Astrocyte (in vitro differentiated cells and primary cell): ENCODE measurements at regions not wholly inside any gene's neighbourhood (a gene's known extent, or its start where the extent isn't known, plus 50 kb on each side); places are given as distances from the start of the nearest gene placed in this dataset.

Experiments
- DNase-seq: peaks from one replicate; pipeline ENCODE4 v3.0.0-alpha.2; 2010; ENCODE audit warnings: low read depth
- FAIRE-seq: peaks from 2 replicates; lab custom pipeline; 2011; peaks lifted over from hg19 to GRCh38; lab: Jason Lieb, UNC
- H2AFZ ChIP-seq: 2 replicates; pipeline ENCODE4 v1.6.0; 2012; ENCODE audit warnings: low read depth, low read length, inconsistent platforms
- H3K27ac ChIP-seq: 2 replicates; pipeline ENCODE4 v1.5.1; 2011; ENCODE audit warnings: low read depth, low read length, inconsistent platforms
- H3K27me3 ChIP-seq: 2 replicates; pipeline ENCODE4 v1.6.0; 2011; ENCODE audit warnings: low read length, inconsistent platforms; ENCODE audit not compliant: insufficient read depth
- H3K36me3 ChIP-seq: 2 replicates; pipeline ENCODE4 v1.5.1; 2011; ENCODE audit warnings: low read length, inconsistent platforms; ENCODE audit not compliant: insufficient read depth
- H3K4me1 ChIP-seq: 2 replicates; pipeline ENCODE4 v1.5.1; 2011; ENCODE audit warnings: low read length, inconsistent platforms; ENCODE audit not compliant: insufficient read depth
- H3K4me2 ChIP-seq: 2 replicates; pipeline ENCODE4 v1.6.0; 2012; ENCODE audit warnings: low read length, inconsistent platforms
- H3K4me3 ChIP-seq: 2 replicates; pipeline ENCODE4 v1.5.1; 2011; ENCODE audit warnings: low read depth, mild to moderate bottlenecking, low read length, inconsistent platforms; ENCODE audit not compliant: insufficient read depth
- H3K79me2 ChIP-seq: 2 replicates; pipeline ENCODE4 v1.6.0; 2012; ENCODE audit warnings: mild to moderate bottlenecking, low read length, inconsistent platforms; ENCODE audit not compliant: insufficient read depth
- H3K9ac ChIP-seq: 2 replicates; pipeline ENCODE4 v1.6.0; 2012; ENCODE audit warnings: mild to moderate bottlenecking, low read length, inconsistent platforms
- H3K9me3 ChIP-seq: 2 replicates; pipeline ENCODE4 v1.5.1; 2012; ENCODE audit warnings: low read depth, mild to moderate bottlenecking, low read length, inconsistent platforms; ENCODE audit not compliant: insufficient read depth
- H4K20me1 ChIP-seq: 2 replicates; pipeline ENCODE4 v1.6.0; 2012; ENCODE audit warnings: low read length, inconsistent platforms; ENCODE audit not compliant: insufficient read depth
- H3K27ac Mint-ChIP-seq: one replicate; pipeline ENCODE4 v1.8.0; 2021; ENCODE audit warnings: mild to moderate bottlenecking, mixed read lengths; ENCODE audit not compliant: unreplicated experiment
- H3K27me3 Mint-ChIP-seq: one replicate; pipeline ENCODE4 v1.8.0; 2021; ENCODE audit warnings: low read depth, mixed read lengths; ENCODE audit not compliant: unreplicated experiment
- H3K36me3 Mint-ChIP-seq: one replicate; pipeline ENCODE4 v1.8.0; 2021; ENCODE audit warnings: low read depth, mixed read lengths; ENCODE audit not compliant: unreplicated experiment
- H3K4me1 Mint-ChIP-seq: one replicate; pipeline ENCODE4 v1.8.0; 2021; ENCODE audit warnings: low read depth, mixed read lengths; ENCODE audit not compliant: unreplicated experiment
- H3K4me3 Mint-ChIP-seq: one replicate; pipeline ENCODE4 v1.8.0; 2021; ENCODE audit warnings: mild to moderate bottlenecking, moderate library complexity, mixed read lengths; ENCODE audit not compliant: unreplicated experiment
- H3K9me3 Mint-ChIP-seq: one replicate; pipeline ENCODE4 v1.8.0; 2021; ENCODE audit warnings: mild to moderate bottlenecking, mixed read lengths; ENCODE audit not compliant: unreplicated experiment
- EZH2 ChIP-seq: IDR thresholded peaks from 2 replicates; pipeline ENCODE4 v1.6.1; 2012; ENCODE audit warnings: mild to moderate bottlenecking, low read length, inconsistent platforms; ENCODE audit not compliant: insufficient read depth
- TF ChIP-seq, protein P1 (sequence below): IDR thresholded peaks from 2 replicates; pipeline ENCODE4 v1.5.1; 2011; ENCODE audit warnings: low read depth, mild to moderate bottlenecking, inconsistent platforms, low read length, moderate library complexity; ENCODE audit not compliant: insufficient read depth

DNA sequence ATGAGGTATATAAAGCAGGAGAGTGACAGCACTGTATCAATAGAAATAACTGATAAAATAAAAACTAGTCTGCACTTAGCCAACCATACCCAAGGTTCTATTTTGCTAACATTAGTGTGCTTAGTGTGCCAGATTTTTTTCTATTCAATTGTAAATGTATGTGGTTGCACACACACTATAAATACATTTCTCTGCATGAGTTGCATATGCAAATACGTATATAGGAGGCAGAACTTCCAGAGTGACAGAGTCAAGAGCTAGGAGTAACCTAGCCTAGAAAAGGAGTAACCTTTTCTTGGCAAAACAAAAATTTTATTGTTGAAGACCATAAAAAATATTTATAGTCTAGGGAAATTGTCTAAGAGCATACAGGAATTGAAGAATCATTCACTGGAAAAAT, 461.6 kb downstream of the GABRG2 start:
- no peaks in the 10 kb centered on the region for H3K27me3 ChIP-seq
- no peaks in the 10 kb centered on the region for H3K79me2 ChIP-seq
- no peaks in the 10 kb centered on the region for H3K4me1 ChIP-seq
- no peaks in the 10 kb centered on the region for H3K36me3 ChIP-seq
- DNase-seq: no peak
- H4K20me1 ChIP-seq: no peaks in the 10 kb centered on the region
- Mint-ChIP-seq H3K4me1 (peaks cover 4% of the 10 kb centered on the region), H3K4me3 (no peak overlapping the region), H3K36me3 (no peaks in the 10 kb centered on the region), H3K27ac (no peak overlapping the region), H3K27me3 (no peaks in the 10 kb centered on the region), H3K9me3 (peaks cover 2% of the 10 kb centered on the region)
- no peak overlapping the region for H3K27ac ChIP-seq
- H3K9me3 ChIP-seq: peaks cover 10% of the 10 kb centered on the region
- H3K4me3 ChIP-seq: no peak overlapping the region
- no peak overlapping the region for H3K9ac ChIP-seq
- H2AFZ ChIP-seq: no peak overlapping the region
- FAIRE-seq: no peak
- H3K4me2 ChIP-seq: no peak overlapping the region
- TF ChIP-seq, protein P1, sequence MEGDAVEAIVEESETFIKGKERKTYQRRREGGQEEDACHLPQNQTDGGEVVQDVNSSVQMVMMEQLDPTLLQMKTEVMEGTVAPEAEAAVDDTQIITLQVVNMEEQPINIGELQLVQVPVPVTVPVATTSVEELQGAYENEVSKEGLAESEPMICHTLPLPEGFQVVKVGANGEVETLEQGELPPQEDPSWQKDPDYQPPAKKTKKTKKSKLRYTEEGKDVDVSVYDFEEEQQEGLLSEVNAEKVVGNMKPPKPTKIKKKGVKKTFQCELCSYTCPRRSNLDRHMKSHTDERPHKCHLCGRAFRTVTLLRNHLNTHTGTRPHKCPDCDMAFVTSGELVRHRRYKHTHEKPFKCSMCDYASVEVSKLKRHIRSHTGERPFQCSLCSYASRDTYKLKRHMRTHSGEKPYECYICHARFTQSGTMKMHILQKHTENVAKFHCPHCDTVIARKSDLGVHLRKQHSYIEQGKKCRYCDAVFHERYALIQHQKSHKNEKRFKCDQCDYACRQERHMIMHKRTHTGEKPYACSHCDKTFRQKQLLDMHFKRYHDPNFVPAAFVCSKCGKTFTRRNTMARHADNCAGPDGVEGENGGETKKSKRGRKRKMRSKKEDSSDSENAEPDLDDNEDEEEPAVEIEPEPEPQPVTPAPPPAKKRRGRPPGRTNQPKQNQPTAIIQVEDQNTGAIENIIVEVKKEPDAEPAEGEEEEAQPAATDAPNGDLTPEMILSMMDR: no peak
- no peak for TF ChIP-seq EZH2

DNA sequence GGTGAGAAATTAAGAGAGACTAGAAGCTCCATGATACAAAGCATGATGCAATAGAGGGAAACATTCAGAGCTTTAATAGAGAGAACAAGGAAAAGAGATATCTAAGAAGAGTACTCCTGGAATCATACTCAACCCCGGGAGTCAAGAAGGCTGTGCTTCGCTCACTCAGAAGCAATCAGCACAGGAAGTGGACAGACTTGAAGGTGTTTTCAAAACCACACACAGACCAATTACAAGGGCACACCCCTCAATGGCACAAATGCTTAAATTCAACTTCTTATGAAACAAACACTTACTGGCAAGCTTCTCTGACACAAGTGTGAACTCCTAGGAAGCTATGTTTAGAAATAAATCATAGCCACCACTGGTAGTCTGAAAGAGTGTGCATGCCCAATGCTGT, 462.3 kb downstream of the GABRG2 start:
- Mint-ChIP-seq H3K4me3 (no peak overlapping the region), H3K27me3 (no peaks in the 10 kb centered on the region), H3K36me3 (no peaks in the 10 kb centered on the region), H3K9me3 (peaks cover 2% of the 10 kb centered on the region), H3K4me1 (peaks cover 4% of the 10 kb centered on the region), H3K27ac (peak overlapping the region; percentile 35)
- peaks cover 7% of the 10 kb centered on the region for H3K9me3 ChIP-seq
- FAIRE-seq: no peak
- no peaks in the 10 kb centered on the region for H3K79me2 ChIP-seq
- no peak overlapping the region for H3K27ac ChIP-seq
- no peaks in the 10 kb centered on the region for H3K4me1 ChIP-seq
- H4K20me1 ChIP-seq: no peaks in the 10 kb centered on the region
- H3K36me3 ChIP-seq: no peaks in the 10 kb centered on the region
- no peak for DNase-seq
- no peak overlapping the region for H3K9ac ChIP-seq
- H2AFZ ChIP-seq: no peak overlapping the region
- H3K4me3 ChIP-seq: no peak overlapping the region
- no peak overlapping the region for H3K4me2 ChIP-seq
- no peaks in the 10 kb centered on the region for H3K27me3 ChIP-seq
- no peak for TF ChIP-seq EZH2

DNA sequence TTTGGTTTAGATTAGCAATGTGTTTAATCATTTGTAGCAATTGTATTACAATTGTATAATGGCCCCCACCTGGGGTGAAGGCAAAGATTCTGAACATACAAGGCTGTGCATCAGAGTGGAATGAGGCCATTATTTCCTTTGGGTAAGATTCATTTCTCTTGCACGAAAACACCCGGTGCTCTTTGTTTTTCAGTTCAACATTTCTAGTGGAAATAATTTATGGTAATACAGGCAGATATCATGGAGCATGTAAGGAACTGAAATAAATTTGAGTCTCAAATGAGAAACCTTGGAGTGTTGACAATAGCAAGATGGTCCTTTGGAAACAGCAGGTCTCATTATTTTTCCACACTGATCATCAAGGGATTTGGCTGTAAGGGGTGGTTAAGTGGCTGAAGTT, 475.9 kb downstream of the GABRG2 start:
- no peak for FAIRE-seq
- H3K36me3 Mint-ChIP-seq: no peaks in the 10 kb centered on the region
- Histone ChIP-seq H3K4me1 (no peaks in the 10 kb centered on the region), H3K36me3 (no peaks in the 10 kb centered on the region), H3K9ac (no peak overlapping the region), H4K20me1 (no peaks in the 10 kb centered on the region), H3K79me2 (no peaks in the 10 kb centered on the region), H3K27me3 (no peaks in the 10 kb centered on the region), H3K4me2 (no peak overlapping the region), H2AFZ (no peak overlapping the region), H3K9me3 (no peaks in the 10 kb centered on the region), H3K27ac (no peak overlapping the region), H3K4me3 (no peak overlapping the region)
- H3K4me1 Mint-ChIP-seq: no peaks in the 10 kb centered on the region
- H3K27ac Mint-ChIP-seq: no peak overlapping the region
- TF ChIP-seq EZH2: no peak
- TF ChIP-seq, protein P1: no peak
- no peak overlapping the region for H3K4me3 Mint-ChIP-seq
- peaks cover 1% of the 10 kb centered on the region for H3K9me3 Mint-ChIP-seq
- H3K27me3 Mint-ChIP-seq: no peaks in the 10 kb centered on the region
- DNase-seq: no peak
